Stimulated activated CD8-positive, alpha-beta memory T cell treated with anti-CD3 and anti-CD28 coated beads, Interleukin-4, amount 100 ng/mL, for 4 hours (primary cell): ENCODE measurements at regions not wholly inside any gene's neighbourhood (a gene's known extent, or its start where the extent isn't known, plus 50 kb on each side); places are given as distances from the start of the nearest gene placed in this dataset.

Experiments used
- DNase-seq, 2 donors: peaks; one replicate each; pipeline ENCODE4 v3.0.0-alpha.2; 2020; ENCODE audit warnings: low read depth in 2 of 2, low spot score in 1 of 2

- no peak for DNase-seq
Measured at GRCh38 chr2:861655-862354, 88.8 kb upstream of the SNTG2 start.

- DNase-seq: no peak
Measured at GRCh38 chr2:860259-860855, 90.3 kb upstream of the SNTG2 start.

- no peak for DNase-seq
Measured at GRCh38 chr2:858646-859045, 92.0 kb upstream of the SNTG2 start.

- no peak for DNase-seq
Measured at GRCh38 chr2:857937-858336, 92.7 kb upstream of the SNTG2 start.

GRCh38 chr2:857081-857480, 93.6 kb upstream of the SNTG2 start:
- DNase-seq: no peak

- DNase-seq: no peak
Measured at GRCh38 chr2:856456-856855, 94.2 kb upstream of the SNTG2 start.

GRCh38 chr2:856041-856440, 94.6 kb upstream of the SNTG2 start:
- no peak for DNase-seq

GRCh38 chr2:855177-855576, 95.5 kb upstream of the SNTG2 start:
- no peak for DNase-seq

GRCh38 chr2:854460-854859, 96.2 kb upstream of the SNTG2 start:
- no peak for DNase-seq

GRCh38 chr2:853203-853870, 97.3 kb upstream of the SNTG2 start:
- DNase-seq: no peak

GRCh38 chr2:852168-852567, 98.5 kb upstream of the SNTG2 start:
- no peak for DNase-seq

GRCh38 chr2:851680-852079, 99.0 kb upstream of the SNTG2 start:
- no peak for DNase-seq

GRCh38 chr2:851078-851477, 99.6 kb upstream of the SNTG2 start:
- DNase-seq: no peak

- DNase-seq: no peak
Measured at GRCh38 chr2:850429-850828, 100.2 kb upstream of the SNTG2 start.

- no peak for DNase-seq
Measured at GRCh38 chr2:848099-848498, 102.5 kb upstream of the SNTG2 start.

- DNase-seq: no peak
Measured at GRCh38 chr2:847669-848068, 103.0 kb upstream of the SNTG2 start.

- no peak for DNase-seq
Measured at GRCh38 chr2:844715-845114, 105.9 kb upstream of the SNTG2 start.

GRCh38 chr2:842151-842803, 108.4 kb upstream of the SNTG2 start:
- no peak for DNase-seq

- DNase-seq: no peak
Measured at GRCh38 chr2:841036-841435, 109.6 kb upstream of the SNTG2 start.

- no peak for DNase-seq
Measured at GRCh38 chr2:834233-834632, 116.4 kb upstream of the SNTG2 start.

GRCh38 chr2:833180-833579, 117.5 kb upstream of the SNTG2 start:
- DNase-seq: no peak

- no peak for DNase-seq
Measured at GRCh38 chr2:832635-833034, 118.0 kb upstream of the SNTG2 start.
